C4-2B (cell line): ENCODE measurements at regions not wholly inside any gene's neighbourhood (a gene's known extent, or its start where the extent isn't known, plus 50 kb on each side); places are given as distances from the start of the nearest gene placed in this dataset.

Experiments used
- H3K27ac ChIP-seq: fragments of 450-650 bp; 2 replicates; pipeline ENCODE4 v1.5.1; 2017
- ZFX ChIP-seq: fragments of 450-650 bp; IDR thresholded peaks from 2 replicates; pipeline ENCODE4 v1.6.1; 2017
- TF ChIP-seq, protein P1 (sequence below): fragments of 450-650 bp; conservative IDR thresholded peaks from 2 replicates; pipeline ENCODE4 v1.5.1; 2017; ENCODE audit warnings: mild to moderate bottlenecking

DNA sequence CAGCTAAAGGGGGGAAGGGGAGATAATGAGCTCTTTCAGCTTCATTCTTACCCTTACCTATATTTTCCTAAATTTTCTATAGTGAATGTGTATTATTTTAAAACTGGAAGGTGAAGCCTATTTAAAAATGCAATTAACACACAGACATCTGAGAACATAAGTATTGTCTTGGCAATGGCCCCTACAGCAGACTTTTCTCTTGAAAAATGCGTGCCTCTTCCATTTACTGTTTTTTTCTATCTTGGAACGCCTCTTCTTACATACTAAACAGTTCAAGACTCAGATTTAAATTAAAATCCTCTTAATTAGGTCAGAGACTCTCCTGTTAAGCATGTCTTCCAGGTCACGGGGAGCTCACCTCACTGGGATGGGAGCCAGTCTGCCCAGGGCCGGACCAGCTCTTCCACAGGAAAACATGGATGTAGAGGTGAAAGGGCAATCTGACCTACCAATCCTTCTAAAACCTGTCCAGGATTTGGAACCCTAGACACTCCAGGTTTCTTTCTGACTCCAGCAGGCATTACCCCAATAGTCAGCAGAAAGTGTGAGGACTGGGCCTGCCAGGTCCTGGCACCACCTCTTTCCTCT, 137.3 kb downstream of the ZNF281 start:
- H3K27ac ChIP-seq, result no peak overlapping the region

DNA sequence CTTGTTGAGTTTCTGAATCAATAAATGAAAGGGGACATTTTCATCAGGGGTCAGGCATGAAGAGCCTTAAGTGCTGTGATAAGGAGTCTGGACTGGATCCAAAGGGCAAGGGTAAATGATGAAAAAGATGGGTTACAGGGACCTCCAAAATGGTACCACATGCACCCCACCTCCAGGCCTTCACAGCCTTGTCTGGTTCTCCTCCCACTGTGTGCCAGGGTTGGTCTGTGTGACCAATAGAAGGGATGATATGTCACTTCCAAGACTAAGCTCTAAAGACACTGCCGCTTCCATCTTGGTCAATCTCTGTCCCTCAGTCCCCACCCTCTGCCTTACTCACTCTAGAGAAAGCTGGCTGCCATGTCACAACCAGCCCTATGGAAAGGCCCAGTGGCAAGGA, 140.6 kb downstream of the ZNF281 start:
- H3K27ac ChIP-seq, result no peak overlapping the region
- no peak for TF ChIP-seq ZFX
- TF ChIP-seq, protein P1, sequence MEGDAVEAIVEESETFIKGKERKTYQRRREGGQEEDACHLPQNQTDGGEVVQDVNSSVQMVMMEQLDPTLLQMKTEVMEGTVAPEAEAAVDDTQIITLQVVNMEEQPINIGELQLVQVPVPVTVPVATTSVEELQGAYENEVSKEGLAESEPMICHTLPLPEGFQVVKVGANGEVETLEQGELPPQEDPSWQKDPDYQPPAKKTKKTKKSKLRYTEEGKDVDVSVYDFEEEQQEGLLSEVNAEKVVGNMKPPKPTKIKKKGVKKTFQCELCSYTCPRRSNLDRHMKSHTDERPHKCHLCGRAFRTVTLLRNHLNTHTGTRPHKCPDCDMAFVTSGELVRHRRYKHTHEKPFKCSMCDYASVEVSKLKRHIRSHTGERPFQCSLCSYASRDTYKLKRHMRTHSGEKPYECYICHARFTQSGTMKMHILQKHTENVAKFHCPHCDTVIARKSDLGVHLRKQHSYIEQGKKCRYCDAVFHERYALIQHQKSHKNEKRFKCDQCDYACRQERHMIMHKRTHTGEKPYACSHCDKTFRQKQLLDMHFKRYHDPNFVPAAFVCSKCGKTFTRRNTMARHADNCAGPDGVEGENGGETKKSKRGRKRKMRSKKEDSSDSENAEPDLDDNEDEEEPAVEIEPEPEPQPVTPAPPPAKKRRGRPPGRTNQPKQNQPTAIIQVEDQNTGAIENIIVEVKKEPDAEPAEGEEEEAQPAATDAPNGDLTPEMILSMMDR, result no peak

More for the DNA sequence above, 137.3 kb downstream of the ZNF281 start:
- TF ChIP-seq, protein P1, result no peak
- no peak for TF ChIP-seq ZFX

DNA sequence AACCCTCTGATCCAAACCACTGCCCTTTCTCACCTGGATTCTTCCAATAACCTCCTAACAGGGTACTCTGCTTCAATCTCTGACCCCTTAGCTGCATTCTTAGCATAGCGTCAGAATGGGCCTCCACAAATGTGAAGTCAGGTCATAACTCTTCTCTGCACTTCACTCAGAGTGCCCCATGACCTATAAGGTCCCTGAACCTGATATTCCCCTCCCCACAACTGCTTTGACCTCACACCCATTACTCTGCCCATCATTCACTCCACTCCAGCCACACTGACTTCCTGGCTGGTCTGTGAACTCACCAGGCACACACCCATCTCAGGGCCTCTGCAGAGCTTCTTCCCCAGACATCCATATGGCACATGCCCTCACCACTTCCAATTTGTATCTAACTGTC, 141.9 kb downstream of the ZNF281 start:
- TF ChIP-seq ZFX, result no peak
- TF ChIP-seq, protein P1, result no peak
- no peak overlapping the region for H3K27ac ChIP-seq

DNA sequence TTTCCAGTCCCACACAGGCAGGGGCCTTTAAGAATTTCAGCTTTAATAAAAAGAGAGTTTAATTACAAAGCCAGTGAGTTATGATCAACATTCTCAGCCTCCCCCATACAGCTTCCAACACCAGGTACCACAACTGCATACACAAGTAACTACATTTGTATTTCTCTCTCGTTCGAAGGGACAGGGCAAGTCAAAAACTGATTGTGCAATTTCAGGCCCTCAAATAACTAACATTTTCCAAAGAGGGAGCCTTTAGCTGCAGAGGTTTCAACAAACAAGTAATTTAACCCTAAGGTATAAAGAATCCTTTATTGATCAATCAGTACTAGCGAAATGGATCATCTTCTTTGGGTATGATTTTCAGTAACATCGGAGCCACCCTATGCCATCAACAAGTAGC, 142.4 kb downstream of the ZNF281 start:
- H3K27ac ChIP-seq, result no peak overlapping the region
- no peak for TF ChIP-seq ZFX
- TF ChIP-seq, protein P1, result no peak

DNA sequence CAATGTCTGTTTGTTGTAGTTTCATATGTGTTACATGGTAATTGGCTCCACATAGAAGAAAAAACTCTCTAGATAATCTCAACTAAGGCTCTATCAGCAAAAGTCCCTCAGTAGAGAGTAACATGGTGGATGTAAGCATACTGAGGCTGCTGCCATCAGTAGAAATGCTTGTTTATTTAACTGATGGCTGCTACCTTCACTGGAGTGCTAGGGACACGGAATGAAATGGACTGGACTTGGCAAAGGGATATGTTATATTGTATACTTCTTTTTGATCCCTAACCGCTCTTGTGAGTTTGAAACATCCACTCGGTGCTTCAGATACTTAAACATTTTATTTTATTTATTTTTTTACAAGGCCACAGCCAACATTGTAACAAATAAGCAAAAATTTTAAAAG, 143.0 kb downstream of the ZNF281 start:
- TF ChIP-seq ZFX, result no peak
- TF ChIP-seq, protein P1, result no peak
- H3K27ac ChIP-seq, result no peak overlapping the region

DNA sequence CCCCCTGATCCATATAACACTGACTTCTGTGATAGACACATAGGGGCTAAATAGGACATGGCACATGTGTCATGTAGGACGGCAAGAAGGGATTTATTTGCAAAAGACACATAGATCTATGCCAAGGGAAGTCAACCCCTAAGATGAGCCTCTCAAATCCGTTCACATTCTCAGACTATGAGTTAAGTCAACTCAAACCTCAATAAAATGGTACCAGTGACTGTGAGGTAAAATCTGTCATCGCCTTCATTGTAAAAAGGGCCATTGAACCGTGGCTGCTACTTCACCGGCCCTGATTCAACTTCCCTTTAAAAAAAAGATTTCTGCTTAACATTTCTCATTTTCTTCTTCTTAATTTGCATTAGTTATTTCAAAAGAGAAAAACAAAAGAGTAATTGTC, 144.0 kb downstream of the ZNF281 start:
- no peak overlapping the region for H3K27ac ChIP-seq

DNA sequence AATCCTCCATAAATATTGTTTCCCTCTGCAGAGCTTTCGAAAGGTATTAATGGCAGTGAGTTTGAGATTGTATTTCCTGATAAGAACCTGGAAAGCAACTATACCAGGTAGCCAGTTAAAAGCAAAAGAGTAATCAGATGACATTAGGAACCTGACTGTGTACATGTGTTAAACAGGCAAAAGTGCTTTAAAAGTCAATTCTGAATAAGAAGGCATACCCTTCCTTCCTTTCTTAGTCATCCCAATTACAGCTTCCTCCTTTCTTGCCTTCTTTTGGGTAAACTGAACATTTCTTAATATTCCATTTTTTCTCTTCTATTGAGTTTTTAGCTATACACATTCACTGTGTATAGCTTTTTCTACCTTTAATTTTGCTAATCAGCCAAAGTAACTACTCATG, 144.7 kb downstream of the ZNF281 start:
- TF ChIP-seq, protein P1, result no peak
- no peak for TF ChIP-seq ZFX
- H3K27ac ChIP-seq, result no peak overlapping the region

More for the DNA sequence above, 144.0 kb downstream of the ZNF281 start:
- TF ChIP-seq ZFX, result no peak
- TF ChIP-seq, protein P1, result no peak
